ENCODE measurements at regions not wholly inside any gene's neighbourhood (a gene's known extent, or its start where the extent isn't known, plus 50 kb on each side); places are given as distances from the start of the nearest gene placed in this dataset.
"Not testable (repeated sequence)": the region's sequence is repeated elsewhere in the genome, so short reads cannot be mapped to it uniquely, and the experiment has no call there.

- Histone ChIP-seq H3K36me3 (ENCODE audit: control insufficient read depth, insufficient read depth, low read length) (no peaks in the 10 kb centered on the region), H3K9ac (ENCODE audit: insufficient read depth, low read length) (no peak overlapping the region), H3K4me1 (ENCODE audit: control insufficient read depth, extremely low read depth, insufficient read depth, low read length) (no peaks in the 10 kb centered on the region), H3K4me2 (ENCODE audit: extremely low read depth, insufficient read depth, low read length) (no peak overlapping the region), H3K27me3 (ENCODE audit: control insufficient read depth, insufficient read depth, low read length) (no peaks in the 10 kb centered on the region), H3K9me3 (ENCODE audit: control insufficient read depth, insufficient read depth, low read depth, low read length) (no peaks in the 10 kb centered on the region), H3K4me3 (replicated peaks in 1 of 4; ENCODE audit: control extremely low read depth in 1 of 4, insufficient read depth in 1 of 4, low read depth in 3 of 4, low read length in 4 of 4) (no peak overlapping the region), H4K20me1 (ENCODE audit: control insufficient read depth, extremely low read depth, insufficient read depth, low read length) (no peaks in the 10 kb centered on the region), H3K27ac (ENCODE audit: insufficient read depth, low read length) (no peak overlapping the region), H3K79me2 (ENCODE audit: control insufficient read depth, insufficient read depth, low read length) (no peaks in the 10 kb centered on the region), H2AFZ (ENCODE audit: low read length) (no peak overlapping the region)
- TF ChIP-seq EZH2 (IDR thresholded peaks at IDR 0.05; ENCODE audit: low read length, missing control alignments) = no peak
- TF ChIP-seq CTCF (conservative IDR thresholded peaks at IDR 0.05 in 1 of 2, IDR thresholded peaks at IDR 0.05 in 1 of 2; ENCODE audit: low read depth in 1 of 2, low read length in 2 of 2) = no peak
- no peak for DNase-seq (ENCODE audit: low read depth in 2 of 2)
Measured at GRCh38 chr1:34367954-34368353, 191.2 kb downstream of the C1orf94 start.

- TF ChIP-seq EZH2 (IDR thresholded peaks at IDR 0.05; ENCODE audit: low read length, missing control alignments) = no peak
Measured at GRCh38 chr1:34369701-34370455, 193.2 kb downstream of the C1orf94 start.

GRCh38 chr1:34370748-34371147 is 194.0 kb downstream of the C1orf94 start:
- no peaks in the 10 kb centered on the region for H3K9me3 ChIP-seq (ENCODE audit: control insufficient read depth, insufficient read depth, low read depth, low read length)
- no peak overlapping the region for H3K9ac ChIP-seq (ENCODE audit: insufficient read depth, low read length)
- TF ChIP-seq EZH2 (IDR thresholded peaks at IDR 0.05; ENCODE audit: low read length, missing control alignments) = no peak
- no peak overlapping the region for H3K4me3 ChIP-seq (replicated peaks in 1 of 4; ENCODE audit: control extremely low read depth in 1 of 4, insufficient read depth in 1 of 4, low read depth in 3 of 4, low read length in 4 of 4)
- H3K27ac ChIP-seq (ENCODE audit: insufficient read depth, low read length) = no peak overlapping the region
- H2AFZ ChIP-seq (ENCODE audit: low read length) = no peak overlapping the region
- no peaks in the 10 kb centered on the region for H3K36me3 ChIP-seq (ENCODE audit: control insufficient read depth, insufficient read depth, low read length)
- no peaks in the 10 kb centered on the region for H3K79me2 ChIP-seq (ENCODE audit: control insufficient read depth, insufficient read depth, low read length)
- no peak for DNase-seq (ENCODE audit: low read depth in 2 of 2)
- H4K20me1 ChIP-seq (ENCODE audit: control insufficient read depth, extremely low read depth, insufficient read depth, low read length) = no peaks in the 10 kb centered on the region
- H3K4me1 ChIP-seq (ENCODE audit: control insufficient read depth, extremely low read depth, insufficient read depth, low read length) = no peaks in the 10 kb centered on the region
- H3K4me2 ChIP-seq (ENCODE audit: extremely low read depth, insufficient read depth, low read length) = no peak overlapping the region
- no peaks in the 10 kb centered on the region for H3K27me3 ChIP-seq (ENCODE audit: control insufficient read depth, insufficient read depth, low read length)

More at GRCh38 chr1:34369701-34370455, 193.2 kb downstream of the C1orf94 start:
- Histone ChIP-seq H3K79me2 (ENCODE audit: control insufficient read depth, insufficient read depth, low read length) (no peaks in the 10 kb centered on the region), H3K36me3 (ENCODE audit: control insufficient read depth, insufficient read depth, low read length) (no peaks in the 10 kb centered on the region), H3K27me3 (ENCODE audit: control insufficient read depth, insufficient read depth, low read length) (no peaks in the 10 kb centered on the region), H3K4me2 (ENCODE audit: extremely low read depth, insufficient read depth, low read length) (no peak overlapping the region), H3K9ac (ENCODE audit: insufficient read depth, low read length) (no peak overlapping the region), H3K27ac (ENCODE audit: insufficient read depth, low read length) (no peak overlapping the region), H3K4me3 (replicated peaks in 1 of 4; ENCODE audit: control extremely low read depth in 1 of 4, insufficient read depth in 1 of 4, low read depth in 3 of 4, low read length in 4 of 4) (no peak overlapping the region), H2AFZ (ENCODE audit: low read length) (no peak overlapping the region), H3K9me3 (ENCODE audit: control insufficient read depth, insufficient read depth, low read depth, low read length) (no peaks in the 10 kb centered on the region), H4K20me1 (ENCODE audit: control insufficient read depth, extremely low read depth, insufficient read depth, low read length) (no peaks in the 10 kb centered on the region), H3K4me1 (ENCODE audit: control insufficient read depth, extremely low read depth, insufficient read depth, low read length) (no peaks in the 10 kb centered on the region)
- DNase-seq (ENCODE audit: low read depth in 2 of 2) = no peak

GRCh38 chr1:34371179-34371578 is 194.5 kb downstream of the C1orf94 start:
- not testable (repeated sequence) for H3K4me1 ChIP-seq (ENCODE audit: control insufficient read depth, extremely low read depth, insufficient read depth, low read length); H3K9ac ChIP-seq (ENCODE audit: insufficient read depth, low read length); H3K4me2 ChIP-seq (ENCODE audit: extremely low read depth, insufficient read depth, low read length); H2AFZ ChIP-seq (ENCODE audit: low read length); H3K9me3 ChIP-seq (ENCODE audit: control insufficient read depth, insufficient read depth, low read depth, low read length); H3K27me3 ChIP-seq (ENCODE audit: control insufficient read depth, insufficient read depth, low read length); H4K20me1 ChIP-seq (ENCODE audit: control insufficient read depth, extremely low read depth, insufficient read depth, low read length); H3K79me2 ChIP-seq (ENCODE audit: control insufficient read depth, insufficient read depth, low read length); H3K27ac ChIP-seq (ENCODE audit: insufficient read depth, low read length); DNase-seq (ENCODE audit: low read depth in 2 of 2); H3K4me3 ChIP-seq (replicated peaks in 1 of 4; ENCODE audit: control extremely low read depth in 1 of 4, insufficient read depth in 1 of 4, low read depth in 3 of 4, low read length in 4 of 4); H3K36me3 ChIP-seq (ENCODE audit: control insufficient read depth, insufficient read depth, low read length)
